GM18951 (cell line): ENCODE measurements at regions not wholly inside any gene's neighbourhood (a gene's known extent, or its start where the extent isn't known, plus 50 kb on each side); places are given as distances from the start of the nearest gene placed in this dataset.
"Not testable (repeated sequence)": the region's sequence is repeated elsewhere in the genome, so short reads cannot be mapped to it uniquely, and the experiment has no call there.

Experiments
- POLR2A ChIP-seq: IDR thresholded peaks from 4 replicates; pipeline ENCODE4 v1.6.1; 2011; ENCODE audit warnings: mild to moderate bottlenecking; ENCODE audit not compliant: insufficient read length, insufficient read depth; ENCODE audit errors: extremely low read depth
- in situ Hi-C: fragments of 300-500 bp; cut with MboI; formaldehyde crosslinking; loops from one replicate; pipeline ENCODE4 v1.12.0; 2022; ENCODE audit warnings: low sequenced_read_pairs, mixed read lengths, inconsistent platforms; ENCODE audit not compliant: unreplicated experiment

- in situ Hi-C loops = no loop called here
- TF ChIP-seq POLR2A = no peak
These were observed 217.3 kb downstream of the SHQ1 start for GRCh38 chr3:72630969-72631344.

GRCh38 chr3:72630327-72630968 lies 217.8 kb downstream of the SHQ1 start:
- no peak for TF ChIP-seq POLR2A
- in situ Hi-C loops = no loop called here

DNA sequence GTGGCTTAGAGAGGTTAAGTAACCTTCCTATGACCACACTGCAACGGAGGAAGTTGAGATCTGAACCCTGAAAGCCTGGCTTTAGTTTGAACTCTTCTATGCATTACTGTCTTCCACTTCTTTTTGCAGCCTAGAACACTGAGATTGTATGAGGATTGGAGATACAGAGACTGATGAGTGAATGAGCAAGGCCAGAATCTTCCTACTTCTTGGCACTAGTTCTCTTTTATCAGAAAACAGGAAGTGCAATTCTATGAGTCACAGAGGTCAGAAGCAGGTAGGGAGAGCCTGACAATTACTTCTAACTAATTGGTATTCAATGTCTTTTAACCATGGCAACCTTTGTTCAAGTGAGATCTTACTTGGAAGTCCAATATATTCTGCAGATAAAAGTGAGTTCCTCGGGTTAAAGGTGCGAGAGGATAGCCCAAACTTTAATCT lies 219.0 kb downstream of the SHQ1 start:
- TF ChIP-seq POLR2A = no peak
- in situ Hi-C loops = no loop called here

DNA sequence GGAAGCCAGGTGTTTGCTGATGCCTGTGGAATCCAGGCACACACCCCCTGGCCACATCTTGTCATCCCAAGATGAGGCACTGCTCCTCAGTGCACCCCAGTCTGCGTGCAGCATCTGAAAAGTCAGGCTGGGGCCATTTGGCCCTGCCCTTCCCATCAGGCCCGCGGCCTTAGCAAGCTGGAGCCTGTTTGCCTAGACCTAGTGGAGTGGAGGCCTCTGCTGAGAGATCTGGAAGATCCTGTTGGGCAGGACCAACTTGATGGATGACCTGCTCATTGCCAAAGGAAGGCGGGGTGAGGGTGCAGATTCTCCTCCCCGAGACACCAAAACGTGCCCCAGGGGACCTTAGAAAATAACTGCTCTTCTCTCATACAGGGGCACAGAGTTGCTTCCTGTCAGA lies 220.2 kb downstream of the SHQ1 start:
- in situ Hi-C loops = no loop called here
- no peak for TF ChIP-seq POLR2A

- no peak for TF ChIP-seq POLR2A
These were observed 221.0 kb downstream of the SHQ1 start for GRCh38 chr3:72627271-72627670.

GRCh38 chr3:72625602-72626337 lies 222.5 kb downstream of the SHQ1 start:
- in situ Hi-C loops = no loop called here
- TF ChIP-seq POLR2A = no peak

More at GRCh38 chr3:72627271-72627670, 221.0 kb downstream of the SHQ1 start:
- in situ Hi-C loops = no loop called here

- in situ Hi-C loops = no loop called here
- TF ChIP-seq POLR2A = no peak
These were observed 223.6 kb downstream of the SHQ1 start for GRCh38 chr3:72624656-72625055.

GRCh38 chr3:72618739-72619138 lies 229.5 kb downstream of the SHQ1 start:
- in situ Hi-C loops = no loop called here
- no peak for TF ChIP-seq POLR2A

DNA sequence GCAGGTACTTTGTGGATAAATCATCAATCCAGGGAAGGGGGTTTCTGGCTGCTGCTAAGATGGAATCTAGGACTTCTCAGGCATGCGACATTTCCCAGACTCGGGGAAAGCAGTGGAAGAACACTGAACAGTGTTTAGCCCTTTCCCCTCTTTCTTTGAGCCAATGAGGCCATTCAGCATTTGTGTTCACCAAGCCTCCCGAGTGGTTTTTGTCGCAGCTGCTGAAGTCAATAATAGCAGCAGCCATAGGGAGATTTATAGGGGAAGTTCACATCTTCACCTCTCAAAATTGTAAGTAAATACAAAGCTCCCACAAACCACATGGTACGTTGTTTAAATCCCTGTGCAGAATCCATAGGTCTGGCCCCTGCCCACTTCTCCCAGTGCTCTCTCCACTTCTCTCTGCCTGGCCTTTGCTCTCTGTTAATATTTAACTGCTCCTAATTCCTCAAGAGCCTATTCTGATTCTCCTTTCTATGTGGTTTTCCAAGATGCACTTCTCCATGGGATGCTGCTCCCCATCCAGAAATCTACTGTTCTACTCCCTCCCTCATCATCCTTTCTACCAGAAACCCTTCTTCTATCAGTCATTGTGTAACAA lies 230.7 kb downstream of the SHQ1 start:
- in situ Hi-C loops = no loop called here

GRCh38 chr3:72615776-72616175 lies 232.5 kb downstream of the SHQ1 start:
- in situ Hi-C loops = no loop called here
- no peak for TF ChIP-seq POLR2A

More for the DNA sequence above, 230.7 kb downstream of the SHQ1 start:
- TF ChIP-seq POLR2A = no peak

DNA sequence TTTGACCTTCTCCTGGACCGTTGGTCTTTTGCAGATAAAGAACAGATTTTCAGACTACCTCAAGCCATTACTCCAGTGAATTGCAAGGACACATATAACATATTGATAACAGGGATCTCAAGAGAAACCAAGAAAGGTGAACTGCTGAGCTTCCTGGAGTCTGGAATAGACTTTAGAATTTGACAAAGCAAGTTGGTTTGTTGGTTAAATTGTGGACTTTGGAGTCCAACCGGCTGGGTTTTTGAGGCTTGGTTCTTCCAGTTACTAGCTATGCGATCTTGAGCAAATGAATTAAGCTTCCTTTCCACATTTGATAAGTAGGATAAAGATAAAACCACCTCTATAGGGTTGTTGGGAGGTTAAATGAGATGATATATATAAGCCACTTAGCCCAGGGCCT lies 233.1 kb downstream of the SHQ1 start:
- in situ Hi-C loops = no loop called here
- no peak for TF ChIP-seq POLR2A

DNA sequence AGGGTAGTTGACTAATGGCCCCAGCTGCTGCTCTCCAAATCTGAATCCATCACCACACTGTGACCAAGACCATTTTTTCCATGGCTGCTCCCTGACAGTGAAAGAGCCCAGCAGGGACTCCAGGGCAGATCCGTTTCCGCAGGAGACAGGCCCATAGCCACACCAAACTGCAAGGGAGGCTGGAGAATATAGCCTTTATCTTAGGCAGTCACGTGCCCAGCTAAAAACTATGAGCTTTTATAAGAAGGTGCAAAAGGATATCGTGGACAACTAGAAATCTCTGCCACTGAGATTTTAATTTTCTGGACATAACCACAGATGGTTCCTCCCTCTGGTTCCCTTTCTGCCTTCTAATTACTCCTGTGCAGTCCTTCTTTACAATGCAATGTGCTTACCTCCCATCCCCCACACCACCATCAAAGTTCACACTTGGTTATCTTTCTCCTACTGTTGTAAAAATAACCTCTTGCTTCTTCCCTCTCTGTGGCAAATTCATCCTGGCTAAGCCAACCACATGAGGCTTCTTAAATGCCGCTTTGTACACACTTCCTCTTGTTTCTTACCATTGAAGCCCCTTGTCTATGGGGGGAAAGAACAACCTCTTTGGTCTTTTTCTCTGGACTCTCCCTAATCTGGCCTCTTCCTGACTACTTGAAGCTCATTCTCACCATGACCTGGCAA lies 233.7 kb downstream of the SHQ1 start:
- in situ Hi-C loops = no loop called here
- no peak for TF ChIP-seq POLR2A

- in situ Hi-C loops = no loop called here
- TF ChIP-seq POLR2A = no peak
These were observed 234.4 kb downstream of the SHQ1 start for GRCh38 chr3:72613871-72614270.

DNA sequence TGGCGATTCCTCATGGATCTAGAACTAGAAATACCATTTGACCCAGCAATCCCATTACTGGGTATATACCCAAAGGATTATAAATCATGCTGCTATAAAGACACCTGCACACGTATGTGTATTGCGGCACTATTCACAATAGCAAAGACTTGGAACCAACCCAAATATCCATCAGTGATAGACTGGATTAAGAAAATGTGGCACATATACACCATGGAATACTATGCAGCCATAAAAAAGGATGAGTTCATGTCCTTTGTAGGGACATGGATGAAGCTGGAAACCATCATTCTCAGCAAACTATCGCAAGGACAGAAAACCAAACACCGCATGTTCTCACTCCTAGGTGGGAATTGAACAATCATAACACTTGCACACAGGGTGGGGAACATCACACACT lies 239.1 kb downstream of the SHQ1 start:
- in situ Hi-C loops = not testable (repeated sequence)
